ENCODE measurements at regions not wholly inside any gene's neighbourhood (a gene's known extent, or its start where the extent isn't known, plus 50 kb on each side); places are given as distances from the start of the nearest gene placed in this dataset.

- no peaks in the 10 kb centered on the region for H3K27me3 Mint-ChIP-seq (ENCODE audit: low read depth)
- H3K4me3 Mint-ChIP-seq, result no peak overlapping the region
- no peaks in the 10 kb centered on the region for H3K36me3 Mint-ChIP-seq
Measured at GRCh38 chr11:25766332-25767015, 565.5 kb upstream of the ANO3 start.

GRCh38 chr11:25769287-25769686 is 562.6 kb upstream of the ANO3 start:
- H3K4me3 Mint-ChIP-seq, result no peak overlapping the region
- H3K4me1 Mint-ChIP-seq, result peaks cover 30% of the 10 kb centered on the region
- TF ChIP-seq CTCF (IDR thresholded peaks at IDR 0.05; ENCODE audit: unreplicated experiment), result no peak
- H3K36me3 Mint-ChIP-seq, result no peaks in the 10 kb centered on the region
- no peak for DNase-seq (ENCODE audit: low spot score in 2 of 2, unreplicated experiment in 2 of 2)
- H3K27me3 Mint-ChIP-seq (ENCODE audit: low read depth), result no peaks in the 10 kb centered on the region
- H3K27ac Mint-ChIP-seq, result no peak overlapping the region
- H3K9me3 Mint-ChIP-seq, result no peaks in the 10 kb centered on the region

More at GRCh38 chr11:25766332-25767015, 565.5 kb upstream of the ANO3 start:
- Mint-ChIP-seq H3K4me1 (peaks cover 30% of the 10 kb centered on the region), H3K27ac (no peak overlapping the region), H3K9me3 (peaks cover 23% of the 10 kb centered on the region)
- DNase-seq (ENCODE audit: low spot score in 2 of 2, unreplicated experiment in 2 of 2), result no peak
- no peak for TF ChIP-seq CTCF (IDR thresholded peaks at IDR 0.05; ENCODE audit: unreplicated experiment)

GRCh38 chr11:25771605-25772004 is 560.3 kb upstream of the ANO3 start:
- Mint-ChIP-seq H3K4me1 (peaks cover 40% of the 10 kb centered on the region), H3K36me3 (no peaks in the 10 kb centered on the region), H3K27me3 (ENCODE audit: low read depth) (no peaks in the 10 kb centered on the region), H3K9me3 (no peaks in the 10 kb centered on the region), H3K27ac (no peak overlapping the region), H3K4me3 (no peak overlapping the region)
- no peak for DNase-seq (ENCODE audit: low spot score in 2 of 2, unreplicated experiment in 2 of 2)
- TF ChIP-seq CTCF (IDR thresholded peaks at IDR 0.05; ENCODE audit: unreplicated experiment), result no peak

GRCh38 chr11:25775603-25776002 is 556.3 kb upstream of the ANO3 start:
- no peak for DNase-seq (ENCODE audit: low spot score in 2 of 2, unreplicated experiment in 2 of 2)
- TF ChIP-seq CTCF (IDR thresholded peaks at IDR 0.05; ENCODE audit: unreplicated experiment), result no peak
- Mint-ChIP-seq H3K4me3 (no peak overlapping the region), H3K27me3 (ENCODE audit: low read depth) (peaks cover 2% of the 10 kb centered on the region), H3K27ac (no peak overlapping the region), H3K4me1 (peaks cover 10% of the 10 kb centered on the region), H3K36me3 (no peaks in the 10 kb centered on the region), H3K9me3 (no peaks in the 10 kb centered on the region)

- no peaks in the 10 kb centered on the region for H3K9me3 Mint-ChIP-seq
- H3K27me3 Mint-ChIP-seq (ENCODE audit: low read depth), result peaks cover 2% of the 10 kb centered on the region
- H3K27ac Mint-ChIP-seq, result no peak overlapping the region
- no peaks in the 10 kb centered on the region for H3K36me3 Mint-ChIP-seq
- no peak for TF ChIP-seq CTCF (IDR thresholded peaks at IDR 0.05; ENCODE audit: unreplicated experiment)
- H3K4me3 Mint-ChIP-seq, result no peak overlapping the region
- peaks cover 10% of the 10 kb centered on the region for H3K4me1 Mint-ChIP-seq
- DNase-seq (ENCODE audit: low spot score in 2 of 2, unreplicated experiment in 2 of 2), result no peak
Measured at GRCh38 chr11:25776238-25776637, 555.7 kb upstream of the ANO3 start.
